Activated effector memory CD4-positive, alpha-beta T cell treated with Interleukin-2 at 50 U/mL for 16 hours (primary cell): ENCODE measurements at regions not wholly inside any gene's neighbourhood (a gene's known extent, or its start where the extent isn't known, plus 50 kb on each side); places are given as distances from the start of the nearest gene placed in this dataset.
"Not testable (repeated sequence)": the region's sequence is repeated elsewhere in the genome, so short reads cannot be mapped to it uniquely, and the experiment has no call there.

Source experiments
- DNase-seq: peaks from one replicate; pipeline ENCODE4 v3.0.0-alpha.2; 2020

GRCh38 chr3:8152821-8153418 lies 348.7 kb upstream of the LMCD1 start:
- no peak for DNase-seq

GRCh38 chr3:8153800-8154199 lies 347.8 kb upstream of the LMCD1 start:
- no peak for DNase-seq

- DNase-seq, result no peak
These were observed 347.0 kb upstream of the LMCD1 start for GRCh38 chr3:8154617-8155016.

DNA sequence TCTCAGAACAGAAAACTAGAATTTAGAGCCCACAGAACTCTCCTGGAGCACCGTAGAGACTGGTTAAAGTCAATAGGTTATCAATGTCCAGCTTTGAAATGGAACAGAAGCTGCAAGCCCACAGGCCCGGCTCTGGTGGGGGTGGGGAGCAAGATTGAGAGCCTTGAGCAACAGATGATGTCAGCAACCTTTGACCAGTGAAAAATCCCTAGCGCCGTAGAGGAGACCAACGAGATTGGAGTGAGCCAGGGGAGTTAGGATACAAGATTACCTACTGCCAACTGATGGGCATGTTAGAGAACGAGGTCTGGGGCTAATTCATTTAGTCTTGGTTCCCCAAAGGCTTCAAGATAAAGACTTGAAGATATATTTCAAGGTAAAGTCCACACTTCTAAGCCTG lies 345.5 kb upstream of the LMCD1 start:
- DNase-seq, result no peak

- no peak for DNase-seq
These were observed 344.8 kb upstream of the LMCD1 start for GRCh38 chr3:8156831-8157230.

- no peak for DNase-seq
These were observed 344.0 kb upstream of the LMCD1 start for GRCh38 chr3:8157640-8158039.

DNA sequence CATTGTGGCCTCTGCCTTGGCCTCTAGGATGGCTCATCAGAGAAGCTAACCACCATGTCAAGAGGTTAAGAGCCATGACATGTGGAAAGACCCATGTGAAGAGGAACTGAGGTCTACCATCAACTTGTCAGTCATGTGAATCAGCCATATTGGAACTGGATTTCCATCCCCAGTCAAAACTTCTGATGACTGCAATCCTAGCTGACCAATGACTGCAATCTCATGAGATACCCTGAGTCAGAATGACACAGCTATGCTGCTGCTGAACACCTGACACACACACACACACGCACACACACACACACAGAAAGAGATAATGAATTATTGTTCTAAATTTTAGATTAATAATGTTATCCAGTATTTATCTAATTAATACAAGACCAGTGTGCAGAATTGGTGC lies 337.5 kb upstream of the LMCD1 start:
- no peak for DNase-seq

- DNase-seq, result no peak
These were observed 335.6 kb upstream of the LMCD1 start for GRCh38 chr3:8166014-8166413.

GRCh38 chr3:8170971-8171508 lies 330.6 kb upstream of the LMCD1 start:
- no peak for DNase-seq

DNA sequence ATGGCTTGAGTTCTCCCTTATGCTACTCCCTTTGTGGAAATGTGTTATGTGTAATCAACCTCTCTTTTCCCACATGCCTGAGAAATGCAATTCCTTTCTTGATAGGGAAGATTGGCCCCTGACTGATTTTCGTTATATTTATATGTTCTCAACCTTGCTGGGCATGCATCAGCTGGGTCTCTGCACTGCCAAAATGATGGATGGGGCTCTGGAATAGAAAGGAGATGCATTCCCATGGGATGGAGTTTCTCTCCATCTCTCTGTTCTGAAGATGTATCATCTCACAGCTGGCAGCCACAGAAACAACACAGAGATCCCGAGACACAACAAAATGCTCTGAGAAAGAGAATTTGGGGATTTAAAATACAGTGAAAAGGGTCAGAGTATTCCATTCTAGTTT lies 327.7 kb upstream of the LMCD1 start:
- DNase-seq, result no peak

- DNase-seq, result not testable (repeated sequence)
These were observed 324.7 kb upstream of the LMCD1 start for GRCh38 chr3:8176759-8177483.

GRCh38 chr3:8178516-8178915 lies 323.1 kb upstream of the LMCD1 start:
- DNase-seq, result not testable (repeated sequence)

GRCh38 chr3:8182904-8183303 lies 318.7 kb upstream of the LMCD1 start:
- DNase-seq, result no peak

- DNase-seq, result no peak
These were observed 318.0 kb upstream of the LMCD1 start for GRCh38 chr3:8183627-8184026.

DNA sequence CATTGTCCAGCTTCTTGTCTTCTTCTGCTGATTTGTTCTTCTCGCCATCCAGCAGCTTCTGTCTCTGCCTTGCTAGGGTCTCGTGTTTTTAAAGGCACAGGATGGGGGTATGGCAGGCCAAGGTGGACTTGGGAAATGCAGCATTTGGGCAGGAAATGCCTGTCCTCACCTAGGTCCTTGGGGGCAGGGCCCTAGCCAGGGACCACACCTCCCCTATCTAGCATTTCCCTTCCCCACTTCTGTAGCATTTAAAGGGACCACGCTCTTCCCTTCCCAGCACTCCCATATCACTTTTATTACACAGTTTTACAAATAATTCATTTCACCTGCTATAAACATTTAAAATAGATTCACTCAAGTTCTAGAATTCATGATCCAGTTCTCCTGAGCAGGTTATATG lies 315.4 kb upstream of the LMCD1 start:
- no peak for DNase-seq

DNA sequence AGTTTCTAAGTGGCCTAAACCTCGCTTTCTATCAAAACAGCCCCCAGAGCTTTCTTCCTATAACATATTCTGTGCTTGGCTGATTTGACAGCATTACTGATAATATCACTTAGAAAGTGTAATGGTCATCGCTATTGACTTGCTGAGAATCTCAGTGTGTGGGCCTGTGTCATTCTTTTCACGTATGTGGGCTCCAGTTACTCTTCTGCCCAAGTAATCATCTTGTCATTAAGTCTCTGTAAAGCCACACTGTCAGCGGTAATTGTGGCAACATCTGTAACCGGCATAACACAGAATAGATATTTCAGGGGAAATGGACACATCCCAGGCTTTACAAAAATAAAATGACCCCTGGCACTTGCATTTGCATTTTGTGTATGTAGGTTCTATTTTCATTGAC lies 313.6 kb upstream of the LMCD1 start:
- no peak for DNase-seq

DNA sequence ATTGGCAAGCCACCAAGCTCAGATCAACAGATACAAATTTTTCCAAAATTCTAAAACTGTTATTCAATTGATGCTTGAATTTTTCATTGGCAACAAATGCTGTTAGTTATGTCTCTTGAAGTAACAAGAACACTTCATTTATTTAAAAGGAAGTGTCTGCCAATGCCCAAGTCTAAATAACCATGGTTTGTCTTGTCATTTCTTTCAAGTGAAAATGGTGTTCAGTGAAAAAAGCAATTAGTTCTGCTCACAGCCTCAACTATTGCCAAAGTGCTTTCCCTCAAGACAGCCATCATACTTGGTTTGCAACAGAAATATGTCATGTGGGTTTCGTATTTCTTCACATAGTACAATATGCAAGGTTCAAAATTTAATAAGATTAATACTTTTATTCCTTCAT lies 312.6 kb upstream of the LMCD1 start:
- DNase-seq, result no peak

- DNase-seq, result no peak
These were observed 310.2 kb upstream of the LMCD1 start for GRCh38 chr3:8191406-8191805.

GRCh38 chr3:8197384-8197783 lies 304.2 kb upstream of the LMCD1 start:
- no peak for DNase-seq

- no peak for DNase-seq
These were observed 303.0 kb upstream of the LMCD1 start for GRCh38 chr3:8198605-8199004.

GRCh38 chr3:8200996-8201395 lies 300.6 kb upstream of the LMCD1 start:
- DNase-seq, result no peak

DNA sequence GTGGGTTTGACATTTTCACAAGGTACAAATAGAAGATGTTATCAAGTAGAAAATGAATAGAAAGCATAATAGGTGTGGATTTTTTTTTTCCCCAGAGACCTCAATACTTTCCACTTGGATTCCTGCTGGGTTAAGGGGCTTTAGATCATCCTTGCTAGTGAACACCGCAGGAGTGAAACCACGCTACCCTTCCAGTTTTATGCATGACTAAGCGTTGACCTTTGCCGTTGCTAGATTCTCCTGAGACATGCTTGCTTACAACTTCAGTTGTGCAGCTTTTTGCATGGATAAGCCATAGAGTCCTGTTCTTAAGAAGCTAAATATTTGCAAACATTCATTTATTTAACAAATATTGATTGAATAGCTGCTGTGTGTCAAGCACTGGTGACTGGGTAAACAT lies 299.7 kb upstream of the LMCD1 start:
- DNase-seq, result no peak

DNA sequence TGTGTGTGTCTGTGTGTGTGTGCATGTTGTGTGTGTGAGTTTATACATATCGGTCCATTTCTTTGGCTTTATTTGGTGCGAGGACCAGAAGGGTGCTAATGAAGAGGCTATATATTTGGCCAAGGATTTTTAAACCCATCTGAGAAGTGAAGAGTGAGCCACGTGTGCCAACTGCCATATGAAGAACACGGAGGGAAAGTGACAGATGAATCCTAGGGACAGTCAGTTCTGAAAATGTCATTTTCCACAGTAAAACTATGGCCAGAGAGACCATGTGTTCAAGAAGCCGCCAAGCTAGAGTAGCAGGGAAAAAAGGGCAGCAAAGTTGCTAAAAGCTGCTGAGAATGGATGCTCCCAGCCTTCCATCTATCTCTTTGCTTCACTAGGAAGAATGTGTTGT lies 297.3 kb upstream of the LMCD1 start:
- DNase-seq, result no peak

- DNase-seq, result no peak
These were observed 296.6 kb upstream of the LMCD1 start for GRCh38 chr3:8204853-8205650.
